ENCODE measurements at regions not wholly inside any gene's neighbourhood (a gene's known extent, or its start where the extent isn't known, plus 50 kb on each side); places are given as distances from the start of the nearest gene placed in this dataset.
"Not testable (repeated sequence)": the region's sequence is repeated elsewhere in the genome, so short reads cannot be mapped to it uniquely, and the experiment has no call there.

DNA sequence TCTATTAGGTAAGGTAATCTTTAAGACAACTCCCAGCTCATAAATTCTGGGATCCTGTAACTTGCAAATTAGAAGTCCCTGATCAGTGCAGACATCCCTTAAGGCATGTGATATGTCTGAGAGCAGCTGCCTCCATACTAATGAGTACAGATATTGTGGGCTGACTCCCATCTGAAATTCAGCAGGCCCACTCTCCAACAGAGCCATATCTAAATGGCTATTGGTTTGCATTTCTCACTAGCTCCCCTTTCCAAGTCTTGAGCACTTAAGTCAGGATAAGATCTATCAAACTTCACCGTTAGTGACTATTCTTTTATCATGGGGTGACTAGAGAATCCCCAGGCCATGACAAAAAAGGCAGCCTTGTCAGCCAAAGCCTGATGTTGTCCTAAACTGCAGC, 785.4 kb downstream of the IPMK start:
- no peak for DNase-seq

DNA sequence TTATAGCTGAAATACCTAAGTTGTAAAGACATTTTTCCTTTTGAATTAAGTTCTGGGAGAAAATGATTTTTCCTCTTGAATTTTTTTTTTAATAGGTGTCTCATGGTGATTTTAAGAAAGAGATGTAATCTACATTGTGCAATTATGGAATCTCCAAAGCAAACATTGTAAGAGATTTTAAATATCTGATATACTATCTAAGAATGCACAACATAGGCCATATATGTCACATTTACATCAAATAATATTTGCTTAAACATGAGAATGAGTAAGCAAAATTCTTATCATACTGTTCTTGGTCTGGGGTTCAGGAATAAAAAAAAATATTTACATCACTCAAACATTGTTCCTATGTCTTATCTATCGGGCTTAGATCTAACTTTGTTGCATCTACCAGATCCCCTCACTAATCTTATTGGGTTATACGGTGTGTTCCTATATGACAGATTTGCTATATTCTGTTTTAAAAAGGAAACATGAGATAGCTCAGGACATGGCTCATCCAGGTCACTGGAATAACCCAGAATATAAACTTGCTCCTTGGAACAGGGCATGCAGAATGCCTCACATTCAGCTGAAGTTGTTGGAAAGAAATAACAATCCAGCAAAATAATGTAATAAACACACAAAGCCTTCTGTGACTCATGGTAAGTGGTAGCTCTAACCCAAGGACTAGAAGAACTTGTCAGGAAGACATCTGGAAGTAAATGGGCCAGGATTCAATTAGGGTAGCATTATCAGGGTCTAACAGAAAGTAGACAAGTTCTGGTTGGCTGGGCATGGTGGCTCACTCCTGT, 794.7 kb downstream of the IPMK start:
- DNase-seq = no peak

DNA sequence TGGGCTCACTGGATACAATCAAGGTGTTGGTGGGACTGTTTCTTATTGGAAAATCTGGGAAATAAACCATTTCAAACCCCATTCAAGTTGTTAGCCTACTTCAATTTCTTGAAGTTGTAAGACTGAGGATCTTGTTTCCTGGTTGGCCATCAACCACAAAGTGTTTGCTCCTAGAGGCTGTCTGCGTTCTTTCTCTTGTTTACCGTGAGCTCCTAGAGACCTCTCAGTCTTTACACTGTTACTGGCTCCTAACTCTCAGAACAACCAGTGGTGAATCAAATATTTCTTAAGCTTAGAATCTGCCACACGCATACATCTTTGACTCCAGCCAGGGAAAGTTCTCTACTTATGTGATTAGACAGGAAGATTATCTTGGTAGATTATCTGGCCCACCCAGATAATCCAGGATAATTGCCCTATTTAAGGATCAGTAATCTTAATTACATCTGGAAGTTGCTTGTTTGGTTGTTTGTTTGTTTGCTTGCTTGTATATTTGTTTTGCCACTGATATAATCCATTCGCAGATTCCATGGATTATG, 798.7 kb downstream of the IPMK start:
- DNase-seq = no peak

DNA sequence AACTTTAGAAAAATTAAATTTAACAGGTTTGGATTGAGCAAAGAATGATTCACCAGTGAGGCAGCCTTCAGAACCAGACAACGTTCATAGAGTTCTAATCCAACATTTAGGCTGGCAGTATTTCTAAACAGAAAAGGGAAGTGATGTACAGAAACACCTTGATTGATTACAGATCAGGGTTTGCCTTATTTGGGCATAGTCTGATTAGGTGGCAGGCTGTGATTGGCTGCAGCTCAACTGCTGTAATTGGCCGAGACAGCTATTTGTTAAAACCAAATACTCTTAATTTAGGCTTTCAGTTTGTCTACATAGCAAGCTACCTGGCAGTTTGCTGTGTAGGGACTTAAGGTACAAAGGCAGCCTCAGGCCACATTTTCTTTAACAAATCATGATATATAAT, 802.5 kb downstream of the IPMK start:
- no peak for DNase-seq

DNA sequence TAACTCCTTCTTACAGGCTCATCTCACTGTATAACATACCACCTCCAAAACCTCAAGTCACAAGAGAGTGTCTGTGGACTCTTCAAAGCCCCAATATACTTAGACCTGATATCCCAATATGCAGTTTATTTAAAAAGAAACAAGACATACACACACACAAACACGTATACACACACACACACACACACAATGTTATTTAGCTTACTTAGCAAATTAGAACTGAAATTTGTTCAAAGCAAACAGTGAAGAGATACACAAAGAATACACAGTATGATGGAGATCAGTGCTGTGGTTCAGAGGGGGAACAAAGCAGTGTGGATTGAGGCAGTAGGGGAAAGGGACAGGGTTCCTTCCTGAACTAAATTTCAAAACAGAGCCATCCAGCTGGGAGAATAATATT, 807.2 kb downstream of the IPMK start:
- no peak for DNase-seq

DNA sequence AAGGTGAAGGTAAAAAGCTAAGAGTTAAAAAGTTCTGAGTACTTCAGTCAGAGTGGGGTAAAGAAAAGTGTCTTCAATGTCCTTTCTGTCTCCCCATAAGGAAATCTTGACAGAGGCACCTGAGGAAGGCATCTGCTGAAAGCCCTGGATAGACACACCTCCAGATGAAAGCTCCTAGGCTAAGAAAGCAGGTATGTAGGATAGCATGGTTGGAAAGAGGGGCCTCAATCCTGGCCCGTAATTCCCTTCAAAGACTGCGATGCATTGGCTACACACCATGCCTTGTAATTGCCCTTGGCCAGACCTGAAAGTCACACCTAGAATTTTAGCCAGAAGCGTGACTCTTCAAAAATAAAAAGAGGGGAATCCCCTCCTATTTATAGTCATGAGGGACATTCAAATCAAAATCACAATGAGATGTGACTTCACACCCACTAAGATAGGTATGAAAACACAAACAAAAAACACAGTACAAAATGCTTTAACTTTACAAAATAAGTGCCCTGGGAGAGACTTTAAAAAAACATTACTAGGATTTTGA, 809.7 kb downstream of the IPMK start:
- DNase-seq = no peak

DNA sequence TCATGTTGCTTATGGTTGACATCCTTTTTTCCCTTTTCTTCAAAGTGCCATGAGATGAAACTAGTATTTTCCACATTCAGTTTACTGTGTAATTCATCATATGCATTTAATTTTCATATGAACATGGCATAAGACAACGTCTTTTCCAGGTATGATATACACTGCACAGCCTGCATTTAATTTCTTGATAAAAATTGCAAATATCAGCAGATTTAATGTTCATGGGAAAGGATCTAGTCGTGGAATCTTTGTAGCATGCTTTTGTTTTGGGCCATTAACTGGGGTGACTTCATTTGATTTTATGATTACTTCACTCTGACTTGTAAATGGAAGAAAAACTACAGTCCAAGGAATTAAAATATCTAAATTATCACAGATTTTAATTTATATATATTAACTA, 837.3 kb downstream of the IPMK start:
- no peak for DNase-seq

DNA sequence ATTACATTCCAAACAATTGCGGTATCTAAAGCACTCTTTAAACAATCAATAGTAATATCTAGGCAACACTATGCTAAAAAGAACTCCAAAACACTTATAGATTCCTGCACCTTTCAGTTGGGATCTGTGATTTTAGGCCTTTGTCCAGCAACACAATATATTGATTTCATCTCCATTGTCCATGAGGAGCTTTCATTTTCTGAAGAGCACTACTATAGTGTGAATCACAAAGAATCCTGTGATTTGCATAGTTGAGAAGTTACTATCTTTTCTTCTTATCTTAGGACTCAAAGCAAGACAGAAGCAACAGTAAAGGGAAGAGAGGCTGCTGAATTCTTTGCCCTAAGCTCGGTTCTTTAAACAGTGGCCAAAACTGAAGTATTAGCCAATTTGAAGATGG, 846.8 kb downstream of the IPMK start:
- DNase-seq = no peak

DNA sequence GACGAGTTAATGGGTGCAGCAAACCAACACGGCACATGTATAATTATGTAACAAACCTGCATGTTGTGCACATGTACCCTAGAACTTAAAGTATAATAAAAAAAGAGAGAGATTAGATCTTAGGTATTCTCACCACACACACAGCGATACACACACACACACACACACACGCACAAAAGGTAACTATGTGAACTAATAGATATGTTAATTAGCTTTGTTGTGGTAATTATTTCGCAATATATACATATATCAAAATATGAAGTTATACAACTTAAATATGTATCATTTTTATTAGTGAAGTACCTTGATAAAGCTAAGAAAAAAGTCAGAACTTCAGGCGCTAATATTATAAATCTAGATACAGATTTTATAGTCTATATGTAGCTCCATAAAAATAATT, 849.2 kb downstream of the IPMK start:
- DNase-seq = no peak

DNA sequence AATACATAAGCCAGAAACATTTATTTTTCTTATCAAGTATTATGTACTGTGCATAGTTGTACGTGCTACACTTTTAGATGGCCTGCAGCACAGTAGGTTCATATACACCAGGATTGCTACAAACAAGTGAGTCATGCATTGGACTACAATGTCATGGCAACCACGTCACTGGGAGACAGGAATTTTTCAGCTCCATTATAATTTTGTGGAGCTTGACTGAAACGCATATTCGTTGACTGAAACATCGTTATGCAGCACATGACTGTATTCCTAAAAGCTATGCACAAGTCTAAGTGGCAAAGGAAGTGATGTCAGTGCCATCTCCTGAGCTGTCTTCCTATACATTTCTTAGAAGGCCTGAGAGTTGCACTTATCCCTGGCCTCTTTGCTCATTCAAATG, 871.8 kb downstream of the IPMK start:
- DNase-seq = no peak

DNA sequence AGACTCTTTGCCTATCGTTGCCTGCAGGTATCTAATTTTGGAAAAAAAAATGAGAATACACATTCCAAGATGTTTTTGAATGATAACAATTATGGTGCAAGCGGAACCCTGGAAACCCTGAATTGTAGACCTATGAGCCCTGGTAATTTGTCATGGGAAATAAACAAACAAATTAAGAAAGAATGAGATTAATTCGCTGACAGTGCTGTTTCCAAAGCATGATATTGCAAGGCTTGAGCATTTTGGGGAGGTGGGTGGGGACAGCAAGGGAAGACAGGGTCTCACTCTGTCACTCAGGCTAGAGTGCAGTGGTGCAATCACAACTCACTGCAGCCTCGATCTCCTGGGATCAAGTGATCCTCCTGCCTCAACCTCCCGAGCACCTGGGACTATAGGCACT, 900.3 kb downstream of the IPMK start:
- DNase-seq = no peak

DNA sequence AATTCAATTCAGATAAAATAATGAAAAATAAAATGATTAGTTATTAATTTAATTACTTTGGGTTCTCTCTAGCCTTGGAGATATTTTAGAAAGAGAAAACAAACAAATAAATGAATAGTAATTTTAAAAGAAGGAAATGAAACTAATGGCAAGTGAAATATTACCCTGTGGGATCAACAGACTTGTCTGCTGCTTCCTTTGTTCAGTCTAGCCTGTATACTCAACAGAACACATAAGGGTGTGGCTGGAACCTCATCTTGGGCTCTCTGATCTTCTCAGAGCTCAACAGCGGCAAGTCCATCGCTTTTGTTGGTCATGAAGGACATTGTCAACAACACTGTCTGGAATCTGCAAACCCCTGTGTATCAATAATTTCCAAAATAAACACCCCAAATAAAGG, 904.9 kb downstream of the IPMK start:
- no peak for DNase-seq

DNA sequence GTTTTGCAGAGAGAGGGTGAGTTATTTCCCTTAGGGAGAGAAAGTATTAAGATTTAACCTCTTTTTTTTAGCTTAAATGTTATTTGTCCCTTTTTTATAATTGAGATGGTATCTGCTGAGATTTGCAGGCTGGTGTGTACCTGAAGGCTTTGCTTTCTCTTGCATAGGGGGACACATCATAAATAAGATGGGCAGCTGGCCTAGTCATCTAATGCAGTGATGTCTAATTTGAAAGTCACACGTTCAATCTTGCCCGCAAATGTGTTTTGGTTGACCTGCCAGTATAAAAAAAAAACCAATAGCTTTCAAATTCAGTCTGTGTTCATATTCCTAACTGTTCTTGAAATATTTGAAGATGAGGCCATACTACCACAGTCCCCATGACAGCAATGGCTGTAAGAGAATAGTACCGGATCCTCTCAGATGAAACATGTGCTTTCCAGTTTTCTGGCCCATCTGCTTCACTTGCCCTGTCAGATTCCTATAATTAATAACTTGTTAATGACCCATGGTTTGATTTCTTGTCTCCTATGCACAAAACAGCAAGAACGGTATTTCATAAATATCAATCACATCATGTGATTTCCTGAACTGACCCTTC, 914.2 kb downstream of the IPMK start:
- DNase-seq = no peak

DNA sequence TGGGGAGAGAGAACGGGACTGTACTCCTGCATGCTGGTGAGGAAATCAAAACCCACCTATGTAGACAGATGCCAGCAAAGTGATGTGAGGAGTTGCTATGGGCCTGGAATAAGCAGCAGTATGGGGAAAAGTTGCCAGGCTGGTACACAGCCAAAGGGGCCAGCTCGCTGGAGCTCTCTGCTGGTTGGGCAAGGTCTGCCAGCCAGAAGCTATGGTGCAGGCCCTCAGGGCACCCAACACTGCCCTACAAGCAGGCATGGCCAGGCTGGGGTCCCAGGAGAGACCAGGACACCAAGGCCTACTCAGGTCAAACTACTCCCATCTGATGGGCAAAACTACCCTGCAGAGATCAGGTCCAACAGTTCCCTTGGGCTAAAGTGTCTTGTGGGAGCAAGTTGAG, 916.6 kb downstream of the IPMK start:
- DNase-seq = no peak

DNA sequence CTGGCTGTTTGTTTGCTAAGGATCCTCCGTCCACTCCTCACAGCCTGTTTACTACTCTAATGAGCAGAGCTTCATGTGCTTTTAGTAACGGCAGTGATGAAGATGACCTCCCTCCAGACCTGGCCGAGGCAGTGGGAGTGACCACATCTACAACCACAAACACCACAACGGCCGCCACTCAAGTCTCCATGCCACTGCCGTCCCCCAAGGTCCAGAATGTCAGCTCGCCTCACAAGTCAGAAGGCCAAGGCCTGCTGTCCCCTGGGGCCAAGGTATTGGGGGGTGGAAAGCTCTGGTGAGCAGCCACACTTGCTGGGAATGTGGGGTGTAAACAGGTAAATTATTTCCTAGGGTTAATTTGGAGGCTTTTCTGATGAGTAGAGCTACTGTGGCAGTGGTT, 926.4 kb downstream of the IPMK start:
- DNase-seq = no peak

DNA sequence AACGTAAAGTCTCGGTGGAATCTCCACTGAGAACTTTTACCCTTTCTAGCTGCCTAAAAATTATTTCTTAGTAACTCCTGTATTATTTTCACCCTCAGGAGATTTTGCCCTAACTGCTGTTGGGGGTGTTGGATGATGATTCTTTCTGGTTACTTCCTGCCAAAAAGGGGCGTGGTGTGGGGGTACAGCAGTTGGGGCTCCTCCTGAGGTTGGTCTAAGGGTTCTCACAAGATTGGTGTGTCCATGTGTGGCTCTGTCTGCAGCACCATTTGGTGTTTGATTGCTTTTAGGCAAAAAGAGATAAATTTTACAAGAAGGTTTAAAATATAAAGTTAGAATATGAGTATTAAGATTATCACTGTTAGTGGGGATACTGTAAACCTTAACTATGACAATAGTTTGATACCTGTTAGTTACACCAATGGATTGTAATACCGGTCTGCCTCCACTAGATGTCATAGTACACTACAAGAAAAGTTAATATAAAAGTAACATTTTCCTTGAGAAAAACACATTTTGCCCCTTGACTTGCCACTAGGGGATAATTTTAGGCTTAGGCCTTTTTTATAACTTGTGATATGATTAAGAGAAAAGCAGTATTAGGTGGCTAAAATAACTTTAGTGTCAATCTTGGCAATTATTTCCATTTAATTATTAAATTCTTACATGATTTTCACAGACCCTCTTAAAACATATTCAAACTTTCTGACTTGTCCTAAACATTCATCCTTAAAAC, 928.7 kb downstream of the IPMK start:
- no peak for DNase-seq

DNA sequence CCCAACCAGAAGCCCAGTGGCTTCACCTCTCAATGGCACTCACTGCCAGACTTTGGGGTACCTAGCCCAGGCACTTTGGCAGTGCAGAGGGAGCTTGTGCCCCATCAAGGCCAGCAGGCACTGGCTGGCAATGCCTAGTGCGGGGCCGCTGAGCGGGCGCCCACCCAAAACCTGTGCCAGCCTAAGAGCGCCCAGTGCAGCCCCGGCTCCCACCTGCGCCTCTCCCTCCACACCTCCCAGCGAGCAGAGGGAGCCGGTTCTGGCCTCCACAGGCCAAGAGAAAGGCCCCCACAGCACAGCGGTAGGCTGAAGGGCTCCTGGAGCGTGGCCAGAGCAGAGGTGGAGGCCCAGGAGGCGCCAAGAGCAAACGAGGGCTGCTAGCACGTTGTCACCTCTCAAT, 930.8 kb downstream of the IPMK start:
- DNase-seq = no peak

DNA sequence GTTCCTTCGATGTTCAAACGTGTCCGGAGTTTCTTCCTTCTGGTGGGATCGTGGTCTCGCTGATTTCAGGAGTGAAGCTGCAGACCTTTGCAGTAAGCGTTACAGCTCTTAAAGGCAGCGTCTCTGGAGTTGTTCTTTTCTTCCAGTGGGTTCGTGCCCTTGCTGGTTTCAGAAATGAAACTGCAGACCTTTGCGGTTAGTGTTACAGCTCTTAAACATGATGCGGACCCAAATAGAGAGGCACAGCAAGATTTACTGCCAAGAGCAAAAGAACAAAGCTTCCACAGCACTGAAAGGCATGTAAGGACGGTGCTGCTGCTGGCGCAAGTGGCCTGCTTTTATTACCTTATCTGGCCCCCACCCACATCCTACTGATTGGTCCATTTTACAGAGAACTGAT, 931.4 kb downstream of the IPMK start:
- DNase-seq = no peak

DNA sequence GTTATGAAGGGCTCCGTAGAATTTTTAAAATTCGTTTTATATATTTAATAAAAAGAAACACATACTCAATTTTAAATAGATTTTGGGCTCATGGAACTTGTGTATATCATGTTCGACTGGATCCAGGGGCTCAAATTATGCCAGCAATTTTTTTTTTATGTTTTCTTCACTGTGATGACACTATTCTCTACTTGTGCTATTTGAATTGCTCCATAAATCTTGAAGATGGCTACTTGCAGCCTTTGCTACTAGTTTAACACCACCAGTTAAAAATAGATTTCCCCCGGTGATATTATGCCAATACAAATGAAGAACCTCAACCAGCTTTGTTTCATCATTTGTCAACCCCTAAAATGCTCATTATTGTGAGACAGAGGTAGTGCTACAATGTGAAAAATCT, 933.2 kb downstream of the IPMK start:
- no peak for DNase-seq

DNA sequence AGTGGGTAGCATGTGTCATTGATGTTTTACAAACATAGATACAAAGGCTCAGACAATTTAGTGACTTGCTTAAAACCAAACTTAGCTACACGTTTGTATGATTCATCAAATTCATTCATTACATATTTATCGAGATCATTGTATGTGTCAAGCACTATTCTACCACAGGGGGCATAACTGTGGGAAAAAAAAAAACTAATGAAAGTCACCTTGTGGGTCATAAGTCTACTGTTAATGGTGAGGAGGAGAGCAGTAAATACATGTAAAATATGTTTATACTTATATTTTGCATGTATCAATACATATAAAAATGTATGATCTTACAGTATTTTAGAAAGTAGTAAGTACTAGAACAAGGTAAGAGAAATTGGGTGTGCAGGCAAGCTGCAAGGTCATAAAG, 933.8 kb downstream of the IPMK start:
- no peak for DNase-seq

DNA sequence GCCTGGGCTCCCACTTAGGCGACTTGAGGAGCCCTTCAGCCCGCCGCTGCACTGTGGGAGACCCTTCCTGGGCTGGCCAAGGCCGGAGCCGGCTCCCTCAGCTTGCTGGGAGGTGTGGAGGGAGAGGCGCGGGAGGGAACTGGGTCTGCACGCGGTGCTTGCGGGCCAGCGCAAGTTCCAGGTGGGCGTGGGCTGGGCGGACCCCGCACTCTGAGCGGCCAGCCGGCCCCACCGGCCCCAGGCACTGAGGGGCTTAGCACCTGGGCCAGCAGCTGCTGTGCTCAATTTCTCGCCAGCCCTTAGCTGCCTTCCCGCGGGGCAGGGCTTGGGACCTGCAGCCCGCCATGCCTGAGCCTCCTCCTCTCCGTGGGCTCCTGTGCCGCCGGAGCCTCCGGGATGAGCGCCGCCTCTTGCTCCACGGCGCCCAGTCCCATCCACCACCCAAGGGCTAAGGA, 946.3 kb downstream of the IPMK start:
- DNase-seq = not testable (repeated sequence)

DNA sequence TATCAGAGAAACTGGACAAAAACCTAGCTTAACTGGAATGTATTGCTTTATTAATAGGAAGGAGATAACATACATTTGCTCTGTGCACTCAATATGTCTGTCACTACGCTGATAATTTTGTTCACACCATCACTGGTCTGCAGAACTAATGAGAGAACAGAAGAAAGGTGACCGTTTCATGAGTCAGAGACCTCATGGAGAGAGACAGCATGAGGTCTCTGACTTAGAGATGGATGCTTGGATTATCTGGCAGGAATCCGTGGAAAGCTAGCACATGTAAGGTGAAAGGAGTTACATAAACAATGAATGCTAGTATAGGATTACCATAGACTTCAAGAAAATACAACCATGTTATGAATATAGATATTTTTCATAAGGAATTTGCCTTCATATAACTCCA, 947.3 kb downstream of the IPMK start:
- no peak for DNase-seq

DNA sequence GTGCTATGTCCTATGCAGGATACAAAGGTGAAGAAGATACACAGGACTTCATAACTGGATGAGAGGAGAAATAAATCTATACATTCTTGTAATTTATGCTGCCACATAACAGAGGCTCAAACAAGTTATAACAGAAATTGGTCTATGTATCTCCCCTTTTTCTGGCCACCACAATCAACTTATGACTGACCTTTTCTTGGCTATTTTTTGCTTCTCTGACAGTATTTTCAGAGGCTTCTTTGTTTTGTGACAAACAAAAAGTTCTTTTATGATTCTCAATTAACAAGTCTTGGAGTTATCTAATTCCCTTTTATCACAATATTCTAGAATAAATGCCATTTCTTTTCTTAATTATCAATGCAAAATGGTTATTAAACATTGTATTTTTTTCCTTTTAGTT, 953.0 kb upstream of the ZWINT start:
- DNase-seq = no peak

DNA sequence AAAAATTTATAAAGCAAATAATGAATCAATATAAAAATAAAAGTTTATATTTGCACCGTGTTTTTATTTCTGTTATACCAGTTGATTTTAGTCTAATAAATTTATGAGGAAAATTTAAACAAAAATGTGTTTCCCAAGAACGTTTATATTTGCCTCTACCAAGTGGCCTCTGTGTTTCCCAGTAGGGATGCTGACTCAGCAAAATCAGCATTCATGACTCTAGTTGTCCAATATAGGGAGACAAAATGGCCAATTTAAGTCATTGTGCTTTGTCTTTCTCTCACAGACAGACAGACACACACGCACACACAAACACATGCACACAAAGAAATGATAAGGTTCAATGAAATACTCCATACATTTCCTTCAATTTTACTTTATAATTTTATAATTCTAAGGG, 942.5 kb upstream of the ZWINT start:
- DNase-seq = no peak
